H1 (cell line): ENCODE measurements at regions not wholly inside any gene's neighbourhood (a gene's known extent, or its start where the extent isn't known, plus 50 kb on each side); places are given as distances from the start of the nearest gene placed in this dataset.
A peak's percentile ranks its signal among the peaks of the same experiment; 100 is the strongest.

Experiments
- CTCF ChIA-PET: fragments of 300-600 bp; sonication (Branson Sonifier 250); formaldehyde crosslinking; loops from one replicate; lab custom pipeline; 2021; ENCODE audit not compliant: partially characterized antibody; lab: Charles Lee
- POLR2A ChIA-PET: fragments of 300-600 bp; sonication (Branson Sonifier 250); formaldehyde crosslinking; loops from one replicate; lab custom pipeline; 2021; ENCODE audit warnings: inconsistent platforms; ENCODE audit not compliant: partially characterized antibody; lab: Charles Lee
- DNase-seq, 2 experiments: peaks; one replicate each; pipeline versions ENCODE4 v3.0.0 to v3.0.0-alpha.2; 2010 to 2022; ENCODE audit warnings: low spot score in 2 of 2, low read depth in 1 of 2, mixed read lengths in 1 of 2
- FAIRE-seq: peaks from 2 replicates; lab custom pipeline; 2011; peaks lifted over from hg19 to GRCh38; lab: Jason Lieb, UNC
- H2AFZ ChIP-seq: 2 replicates; pipeline ENCODE4 v1.8.1; 2012; ENCODE audit warnings: low read length, inconsistent platforms
- H2AK5ac ChIP-seq: 2 replicates; pipeline ENCODE4 v1.6.1; 2013; ENCODE audit warnings: low read depth, low read length
- H2BK120ac ChIP-seq: replicated peaks from 2 replicates; pipeline ENCODE3; 2013; ENCODE audit warnings: low read depth, low read length, inconsistent platforms
- H2BK12ac ChIP-seq: 2 replicates; pipeline ENCODE4 v1.6.1; 2013; ENCODE audit warnings: low read depth, low read length
- H2BK15ac ChIP-seq: 2 replicates; pipeline ENCODE4 v1.6.1; 2013; ENCODE audit warnings: low read length
- H2BK20ac ChIP-seq: 2 replicates; pipeline ENCODE4 v1.6.1; 2013; ENCODE audit warnings: low read length
- H2BK5ac ChIP-seq: 2 replicates; pipeline ENCODE4 v1.6.1; 2013; ENCODE audit warnings: low read depth, low read length
- H3K14ac ChIP-seq: 2 replicates; pipeline ENCODE4 v1.6.1; 2013; ENCODE audit warnings: inconsistent platforms; ENCODE audit not compliant: insufficient read length
- H3K18ac ChIP-seq: 2 replicates; pipeline ENCODE4 v1.6.1; 2013; ENCODE audit warnings: low read length; ENCODE audit errors: extremely low read depth
- H3K23ac ChIP-seq: 2 replicates; pipeline ENCODE4 v1.6.1; 2013; ENCODE audit warnings: inconsistent platforms; ENCODE audit not compliant: insufficient read length
- H3K23me2 ChIP-seq: 2 replicates; pipeline ENCODE4 v1.6.1; 2013; ENCODE audit warnings: low read depth, low read length
- H3K27ac ChIP-seq: 2 replicates; pipeline ENCODE4 v1.6.1; 2011; ENCODE audit warnings: low read depth, low read length, inconsistent platforms
- H3K27me3 ChIP-seq, 4 experiments: replicated peaks in 1 of 4; 1 replicate in 1 of 4; 2 replicates in 3 of 4; pipeline versions ENCODE4 v1.6.1 to v1.8.1; 2011 to 2013; ENCODE audit warnings: low read length in 3 of 4, mild to moderate bottlenecking in 3 of 4, inconsistent platforms in 2 of 4, mixed read lengths in 2 of 4, moderate library complexity in 1 of 4; ENCODE audit not compliant: control insufficient read depth in 3 of 4, insufficient read depth in 3 of 4; ENCODE audit errors: extremely low read depth in 1 of 4
- H3K36me3 ChIP-seq, 4 experiments: 2 replicates each; pipeline versions ENCODE4 v1.6.1 to v1.8.1; 2011 to 2013; ENCODE audit warnings: mild to moderate bottlenecking in 4 of 4, low read length in 3 of 4, moderate library complexity in 2 of 4, control low read depth in 1 of 4, inconsistent platforms in 1 of 4; ENCODE audit not compliant: insufficient read depth in 4 of 4, control insufficient read depth in 2 of 4
- H3K4ac ChIP-seq: replicated peaks from 2 replicates; pipeline ENCODE3; 2013; ENCODE audit warnings: low read length, low read depth, mixed read lengths, inconsistent platforms; ENCODE audit not compliant: insufficient read length
- H3K4me1 ChIP-seq, 4 experiments: replicated peaks in 1 of 4; 1 replicate in 1 of 4; 2 replicates in 3 of 4; pipeline versions ENCODE4 v1.6.1 to v1.8.1; 2011 to 2013; ENCODE audit warnings: low read length in 3 of 4, inconsistent platforms in 2 of 4, mixed read lengths in 1 of 4; ENCODE audit not compliant: insufficient read depth in 4 of 4, control insufficient read depth in 3 of 4
- H3K4me2 ChIP-seq, 2 experiments: 2 replicates each; pipeline versions ENCODE4 v1.6.1 to v1.8.1; 2011 to 2013; ENCODE audit warnings: low read depth in 2 of 2, low read length in 2 of 2, control low read depth in 1 of 2, inconsistent platforms in 1 of 2, mild to moderate bottlenecking in 1 of 2; ENCODE audit not compliant: insufficient read depth in 1 of 2
- H3K4me3 ChIP-seq, 4 experiments: fragments of 200-600, 300-600 bp in 1 of 4; sonication (generic), shearing (Covaris generic), sonication (Bioruptor Twin) in 1 of 4; 2 replicates each; pipeline versions ENCODE4 v1.5.1 to v1.8.1; 2011 to 2016; ENCODE audit warnings: low read length in 4 of 4, low read depth in 3 of 4, control low read depth in 2 of 4, inconsistent platforms in 2 of 4, mild to moderate bottlenecking in 2 of 4, mixed read lengths in 1 of 4, moderate library complexity in 1 of 4; ENCODE audit not compliant: insufficient read depth in 2 of 4; ENCODE audit errors: extremely low read depth in 1 of 4
- H3K56ac ChIP-seq: replicated peaks from 2 replicates; pipeline ENCODE3; 2013; ENCODE audit warnings: low read depth, mild to moderate bottlenecking, mixed read lengths, low read length, inconsistent platforms; ENCODE audit not compliant: insufficient read length
- H3K79me1 ChIP-seq: 2 replicates; pipeline ENCODE4 v1.6.1; 2013; ENCODE audit warnings: low read depth, low read length, control low read depth
- H3K79me2 ChIP-seq, 2 experiments: 2 replicates each; pipeline versions ENCODE4 v1.6.1 to v1.8.1; 2012 to 2013; ENCODE audit warnings: low read length in 2 of 2, mild to moderate bottlenecking in 2 of 2, inconsistent platforms in 1 of 2; ENCODE audit not compliant: insufficient read depth in 2 of 2, control insufficient read depth in 1 of 2
- H3K9ac ChIP-seq, 4 experiments: replicated peaks in 1 of 4; 1 replicate in 1 of 4; 2 replicates in 3 of 4; pipeline versions ENCODE4 v1.6.1 to v1.8.1; 2011 to 2013; ENCODE audit warnings: low read depth in 3 of 4, low read length in 3 of 4, control low read depth in 2 of 4, mild to moderate bottlenecking in 2 of 4, moderate library complexity in 2 of 4, inconsistent platforms in 1 of 4; ENCODE audit errors: extremely low read depth in 1 of 4
- H3K9me3 ChIP-seq, 2 experiments: 2 replicates each; pipeline versions ENCODE4 v1.6.1 to v1.8.1; 2012 to 2013; ENCODE audit warnings: mild to moderate bottlenecking in 2 of 2, moderate library complexity in 2 of 2, control low read depth in 1 of 2, inconsistent platforms in 1 of 2, low read depth in 1 of 2, low read length in 1 of 2, mixed read lengths in 1 of 2; ENCODE audit not compliant: insufficient read depth in 2 of 2
- H4K20me1 ChIP-seq, 2 experiments: replicated peaks in 1 of 2; 2 replicates each; pipeline versions ENCODE3 to v1.8.1; 2011 to 2013; ENCODE audit warnings: inconsistent platforms in 2 of 2, low read length in 2 of 2, mild to moderate bottlenecking in 1 of 2; ENCODE audit not compliant: insufficient read depth in 2 of 2, control insufficient read depth in 1 of 2
- H4K5ac ChIP-seq: 2 replicates; pipeline ENCODE4 v1.6.1; 2013; ENCODE audit warnings: low read length, low read depth, mixed read lengths, inconsistent platforms; ENCODE audit not compliant: insufficient read length
- H4K8ac ChIP-seq: 2 replicates; pipeline ENCODE4 v1.8.0; 2013; ENCODE audit warnings: mild to moderate bottlenecking, moderate library complexity, low read length, inconsistent platforms; ENCODE audit not compliant: insufficient read depth; ENCODE audit errors: extremely low read depth
- H4K91ac ChIP-seq: replicated peaks from 2 replicates; pipeline ENCODE3; 2013; ENCODE audit warnings: low read length, mixed read lengths, inconsistent platforms; ENCODE audit not compliant: insufficient read length
- BCL11A ChIP-seq, 2 experiments: IDR thresholded peaks; one replicate each; pipeline ENCODE4 v1.6.1; 2011; ENCODE audit warnings: low read depth in 2 of 2, low read length in 2 of 2, mild to moderate bottlenecking in 2 of 2
- CBX5 ChIP-seq: fragments of 300-800, 300-1000 bp; sonication (generic); IDR thresholded peaks from 2 replicates; pipeline ENCODE4 v1.7.1; 2016; ENCODE audit warnings: antibody characterized with exemption, low read length, low read depth
- CBX8 ChIP-seq: fragments of 300-800, 300-1000 bp; sonication (generic); IDR thresholded peaks from 2 replicates; pipeline ENCODE4 v1.7.1; 2016; ENCODE audit warnings: low read depth, low read length, borderline replicate concordance
- CTCF ChIP-seq, 3 experiments: IDR thresholded peaks; 1 replicate in 2 of 3; 2 replicates in 1 of 3; pipeline versions ENCODE4 v1.5.1 to v1.6.1; 2011; ENCODE audit warnings: low read length in 3 of 3, mild to moderate bottlenecking in 3 of 3, inconsistent platforms in 2 of 3, low read depth in 1 of 3, moderate library complexity in 1 of 3; ENCODE audit not compliant: insufficient read depth in 1 of 3; ENCODE audit errors: control extremely low read depth in 1 of 3
- MAFK ChIP-seq: IDR thresholded peaks from 2 replicates; pipeline ENCODE4 v1.6.1; 2012; ENCODE audit warnings: low read depth, mild to moderate bottlenecking, improper control_type of control experiment, low read length
- PHF8 ChIP-seq: fragments of 200-600 bp; sonication (generic); conservative IDR thresholded peaks from 2 replicates; pipeline ENCODE4 v1.7.1; 2012; ENCODE audit warnings: low read depth, mild to moderate bottlenecking, inconsistent platforms, low read length, moderate library complexity
- RFX5 ChIP-seq: IDR thresholded peaks from 2 replicates; pipeline ENCODE4 v1.6.1; 2011; ENCODE audit warnings: low read depth, low read length, improper control_type of control experiment, borderline replicate concordance
- RNF2 ChIP-seq: fragments of 200-900, 300-1000 bp; sonication (generic); IDR thresholded peaks from 2 replicates; pipeline ENCODE4 v1.7.1; 2016; ENCODE audit warnings: borderline replicate concordance, low read depth, mild to moderate bottlenecking, antibody characterized with exemption, low read length; ENCODE audit not compliant: poor library complexity, severe bottlenecking; ENCODE audit errors: missing control alignments
- SIN3A ChIP-seq, 2 experiments: IDR thresholded peaks in 1 of 2; conservative IDR thresholded peaks in 1 of 2; 2 replicates each; pipeline ENCODE4 v1.6.1; 2011 to 2012; ENCODE audit warnings: low read length in 2 of 2, improper control_type of control experiment in 1 of 2, low read depth in 1 of 2, mild to moderate bottlenecking in 1 of 2
- TCF12 ChIP-seq: IDR thresholded peaks from 2 replicates; pipeline ENCODE4 v1.6.1; 2011; ENCODE audit warnings: low read depth, mild to moderate bottlenecking, low read length
- WGBS, 2 experiments: shearing (Covaris generic) in 1 of 2; methylation state at CpG; one replicate each; pipeline versions ENCODE4 v1.1.6 to v1.1.7; 2013 to 2015; ENCODE audit warnings: low lambda C conversion rate in 2 of 2, mixed read lengths in 2 of 2, inconsistent platforms in 1 of 2, low coverage in 1 of 2, missing lambda C conversion rate in 1 of 2; ENCODE audit not compliant: insufficient replicate concordance in 2 of 2, insufficient coverage in 1 of 2, insufficient read length in 1 of 2; ENCODE audit errors: extremely low coverage in 1 of 2, missing lambda C conversion rate in 1 of 2; 5-methylcytosine and 5-hydroxymethylcytosine counted together

- Histone ChIP-seq H3K4me1 (peaks cover 0 to 7% (median 3%) of the 10 kb centered on the region in 4 experiments; a peak in 6 of 7 replicates), H3K9me3 (no peaks in the 10 kb centered on the region), H2BK12ac (peak overlapping the region; percentile 52; the same call in 1 of the 2 replicates), H3K79me1 (no peaks in the 10 kb centered on the region), H3K9ac (no peak overlapping the region), H4K5ac (no peak overlapping the region), H3K27me3 (no peaks in the 10 kb centered on the region), H3K4me3 (no peak overlapping the region), H2AFZ (no peak overlapping the region), H3K23me2 (no peaks in the 10 kb centered on the region), H3K79me2 (no peaks in the 10 kb centered on the region), H3K14ac (no peak overlapping the region), H4K20me1 (no peaks in the 10 kb centered on the region), H2BK20ac (no peak overlapping the region), H4K91ac (no peak overlapping the region), H3K18ac (no peak overlapping the region), H3K23ac (no peak overlapping the region), H3K56ac (no peak overlapping the region), H2BK120ac (no peak overlapping the region), H3K36me3 (no peaks in the 10 kb centered on the region), H3K4ac (no peak overlapping the region), H2BK15ac (no peak overlapping the region), H2BK5ac (no peak overlapping the region), H4K8ac (no peak overlapping the region), H3K4me2 (no peak overlapping the region), H3K27ac (no peak overlapping the region), H2AK5ac (no peak overlapping the region)
- 72 to 100% methylated on average over 1 to 7 of the region's 7 CpGs for whole genome bisulfite sequencing, 2 experiments
- peak in 1 of 2 experiments; percentile 37 for DNase-seq
- no peak for FAIRE-seq
- POLR2A ChIA-PET: no interaction called here
- CTCF ChIA-PET: no interaction called here
- TF ChIP-seq CTCF (IDR thresholded peaks at IDR 0.05; ENCODE audit: control extremely low read depth in 1 of 3, insufficient read depth in 1 of 3, low read depth in 1 of 3, low read length in 3 of 3) (no peak), PHF8 (no peak), CBX8 (no peak), RFX5 (no peak), CBX5 (no peak), TCF12 (no peak), SIN3A (conservative IDR thresholded peaks at IDR 0.05 in 1 of 2, IDR thresholded peaks at IDR 0.05 in 1 of 2; ENCODE audit: low read depth in 1 of 2, low read length in 2 of 2) (no peak), MAFK (no peak), BCL11A (IDR thresholded peaks at IDR 0.05; ENCODE audit: low read depth in 2 of 2, low read length in 2 of 2) (no peak), RNF2 (no peak)
Measured at GRCh38 chr16:22624800-22625533, 114.3 kb downstream of the NPIPB5 start.
